Suprapubic skin (tissue), 4 donors: ENCODE measurements at regions not wholly inside any gene's neighbourhood (a gene's known extent, or its start where the extent isn't known, plus 50 kb on each side); places are given as distances from the start of the nearest gene placed in this dataset.

Experiments used
- CTCF ChIP-seq, 2 donors: fragments of 200-600 bp in 1 of 2; fragments of 450-650 bp in 1 of 2; sonication (generic) in 1 of 2; IDR thresholded peaks; one replicate each; pipeline ENCODE4 v1.5.1; 2016 to 2019; ENCODE audit warnings: antibody characterized with exemption in 2 of 2, mild to moderate bottlenecking in 1 of 2, moderate library complexity in 1 of 2
- EP300 ChIP-seq: sonication (generic); formaldehyde crosslinking; IDR thresholded peaks from one replicate; pipeline ENCODE4 v1.6.1; 2017; ENCODE audit warnings: antibody characterized with exemption
- POLR2A ChIP-seq, 2 donors: fragments of 450-650 bp; IDR thresholded peaks; one replicate each; pipeline ENCODE4 v1.6.1; 2017; ENCODE audit warnings: antibody characterized with exemption in 2 of 2, mild to moderate bottlenecking in 2 of 2, moderate library complexity in 2 of 2
- POLR2AphosphoS5 ChIP-seq, 3 donors: sonication (generic); formaldehyde crosslinking; IDR thresholded peaks; one replicate each; pipeline ENCODE4 v1.6.1; 2017; ENCODE audit warnings: antibody characterized with exemption in 3 of 3

DNA sequence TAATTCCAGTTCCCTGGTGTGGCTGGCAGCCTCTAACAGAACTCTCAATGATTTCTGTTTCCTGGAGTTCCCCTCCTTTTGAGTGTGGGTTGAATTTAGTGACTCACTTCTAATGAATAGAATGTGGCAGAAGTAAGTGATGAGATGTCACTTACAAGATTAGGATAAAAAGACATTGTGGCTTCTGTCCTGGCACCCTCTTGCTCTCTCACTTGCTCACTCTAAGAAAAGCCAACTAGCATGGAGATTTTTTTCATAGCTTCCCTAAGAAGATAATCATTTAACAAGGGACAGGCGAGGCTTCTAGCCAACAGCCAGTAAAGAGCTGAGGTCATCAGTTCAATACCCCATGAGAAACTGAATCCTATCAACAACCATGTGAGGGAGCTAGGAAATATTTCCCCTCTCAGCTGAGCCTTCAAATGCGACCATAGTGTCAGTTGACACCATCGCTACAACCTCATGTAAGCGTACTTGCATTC is 156.7 kb downstream of the TMTC3 start:
- no peak for TF ChIP-seq CTCF (IDR thresholded peaks at IDR 0.05)
- TF ChIP-seq POLR2A (IDR thresholded peaks at IDR 0.05) = no peak
- TF ChIP-seq POLR2AphosphoS5 (IDR thresholded peaks at IDR 0.05) = no peak
- no peak for TF ChIP-seq EP300
